HG02943 (cell line): ENCODE measurements at regions not wholly inside any gene's neighbourhood (a gene's known extent, or its start where the extent isn't known, plus 50 kb on each side); places are given as distances from the start of the nearest gene placed in this dataset.
"Not testable (repeated sequence)": the region's sequence is repeated elsewhere in the genome, so short reads cannot be mapped to it uniquely, and the experiment has no call there.

ENCODE experiments used
- ATAC-seq: cut with Tn5 transposase; IDR thresholded peaks from one replicate; pipeline ENCODE4 v1.9.1; 2021; ENCODE audit warnings: mild to moderate bottlenecking, low read depth, moderate library complexity; ENCODE audit not compliant: unreplicated experiment

DNA sequence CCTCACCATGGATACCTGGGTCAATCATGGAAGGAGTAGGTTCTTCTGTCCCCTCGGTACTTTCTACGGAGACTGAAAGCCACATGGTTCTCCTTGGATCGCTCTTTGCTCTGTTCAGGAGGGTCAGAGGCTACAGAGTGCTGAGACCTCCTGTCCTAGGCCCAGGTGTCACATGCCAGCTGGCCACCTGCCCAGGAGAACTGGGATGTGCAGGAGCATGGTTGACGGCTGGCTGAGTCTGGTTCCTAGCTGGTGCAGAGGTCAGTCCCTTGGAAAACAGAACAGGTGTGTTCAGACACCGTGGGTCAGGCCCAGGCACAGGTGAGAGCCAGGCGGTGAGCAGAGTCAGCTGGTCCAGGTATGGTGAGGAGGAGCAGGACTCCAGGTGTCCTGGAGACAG is 416.3 kb downstream of the IRX1 start:
- ATAC-seq: no peak

DNA sequence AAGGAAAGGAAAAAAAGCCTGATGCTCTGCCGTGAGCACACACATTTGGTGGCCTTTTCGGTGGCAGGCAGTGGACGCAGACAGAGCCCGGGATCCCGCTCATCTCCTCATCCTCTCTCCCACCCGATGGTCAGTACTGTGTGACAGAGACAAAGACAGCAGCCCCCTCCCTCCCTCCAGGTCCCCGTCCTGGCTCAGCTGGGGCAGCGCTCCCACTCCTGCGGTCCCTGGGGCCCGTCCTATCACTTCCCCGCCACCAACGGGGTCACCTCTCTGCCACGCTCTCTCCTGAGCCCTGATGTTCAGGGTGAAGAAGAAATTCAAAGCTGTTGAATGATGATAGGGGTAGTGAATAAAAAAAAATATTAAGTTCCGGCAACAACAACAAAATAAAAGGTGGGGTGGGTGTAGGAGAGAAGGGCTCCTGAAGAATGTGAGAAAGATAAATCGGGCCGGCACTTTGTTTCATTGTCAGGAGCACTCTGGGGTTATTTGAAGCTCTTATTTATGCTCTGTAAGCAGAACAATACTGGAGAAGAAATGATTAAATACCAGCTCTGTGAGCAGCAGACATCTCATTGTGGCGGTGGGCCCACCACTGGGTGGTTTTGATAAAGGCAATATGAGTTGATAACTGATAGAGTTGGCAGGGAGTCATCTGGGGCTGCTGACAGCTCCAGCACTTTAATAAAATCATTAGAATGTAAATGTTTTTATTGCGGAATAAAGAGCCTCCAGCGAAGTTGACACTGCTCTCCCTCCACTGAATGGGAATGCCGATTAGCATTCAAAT is 417.7 kb downstream of the IRX1 start:
- ATAC-seq: no peak

DNA sequence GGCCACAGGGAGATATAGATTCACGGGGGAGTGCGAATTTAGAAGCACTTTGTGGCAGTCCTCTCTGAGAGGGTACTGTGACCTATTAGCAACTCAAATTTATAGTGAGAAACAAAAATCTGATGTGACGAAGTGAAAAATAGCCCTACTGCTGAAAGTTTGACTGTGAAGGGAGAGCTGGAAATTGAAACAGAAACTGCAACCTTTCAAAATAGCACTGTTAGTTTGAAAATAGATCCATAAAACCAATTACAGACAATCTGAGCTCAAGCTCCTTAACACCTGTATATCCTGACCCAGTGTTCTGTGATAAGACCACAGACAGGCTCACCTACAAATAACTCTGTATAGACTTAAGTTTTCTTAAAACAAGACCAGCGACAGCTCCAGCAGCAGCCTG is 420.1 kb downstream of the IRX1 start:
- ATAC-seq: no peak

DNA sequence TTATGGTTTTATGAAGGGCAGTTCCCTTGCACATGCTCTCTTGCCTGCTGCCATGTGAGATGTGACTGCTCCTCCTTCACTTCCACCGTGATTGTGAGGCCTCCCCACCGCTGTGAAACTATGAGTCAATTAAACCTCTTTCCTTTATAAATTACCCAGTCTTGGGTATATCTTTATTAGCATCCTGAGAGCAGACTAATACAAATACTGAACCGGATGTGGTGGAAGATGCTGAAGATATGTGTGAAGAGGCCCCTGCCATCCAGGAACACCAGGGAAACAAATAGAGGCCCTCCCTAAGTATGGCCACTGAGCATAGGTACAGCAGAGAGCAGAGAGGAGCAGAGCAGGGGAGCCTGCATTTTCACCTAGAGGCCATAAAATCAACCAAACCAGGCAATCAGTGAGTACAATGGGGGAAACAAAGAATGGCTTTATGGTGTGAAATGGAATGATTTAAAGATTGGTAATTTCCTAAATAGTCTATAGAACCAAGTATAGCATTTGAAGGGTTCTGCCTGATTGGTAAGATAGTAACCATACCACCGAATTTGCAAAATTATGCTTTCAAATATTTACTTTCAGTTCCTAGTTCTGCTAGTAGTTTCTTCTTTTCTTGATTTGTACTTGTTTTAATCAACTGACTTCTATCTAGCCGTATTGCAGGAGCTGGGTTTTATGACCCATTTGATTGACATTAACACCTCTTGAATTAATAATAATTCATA is 421.6 kb downstream of the IRX1 start:
- no peak for ATAC-seq

DNA sequence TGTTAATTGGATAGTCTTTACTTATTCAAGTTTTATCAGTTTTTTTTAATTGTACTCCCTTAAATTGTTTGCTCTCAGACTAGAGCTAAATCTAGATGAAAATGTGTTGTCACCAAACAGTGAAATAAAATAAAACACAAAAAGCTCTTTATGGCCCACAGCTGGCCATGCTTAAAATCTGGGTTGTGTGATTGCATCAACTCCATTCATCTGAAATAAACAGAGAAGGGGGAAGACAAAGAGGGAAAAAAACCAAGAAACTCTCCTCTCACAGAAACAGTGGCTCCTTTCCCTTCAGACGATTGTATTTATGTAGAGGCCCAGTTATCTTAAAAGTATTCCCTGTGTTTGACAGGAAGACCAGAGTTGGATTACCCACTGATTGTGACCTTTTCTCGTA is 422.4 kb downstream of the IRX1 start:
- no peak for ATAC-seq

DNA sequence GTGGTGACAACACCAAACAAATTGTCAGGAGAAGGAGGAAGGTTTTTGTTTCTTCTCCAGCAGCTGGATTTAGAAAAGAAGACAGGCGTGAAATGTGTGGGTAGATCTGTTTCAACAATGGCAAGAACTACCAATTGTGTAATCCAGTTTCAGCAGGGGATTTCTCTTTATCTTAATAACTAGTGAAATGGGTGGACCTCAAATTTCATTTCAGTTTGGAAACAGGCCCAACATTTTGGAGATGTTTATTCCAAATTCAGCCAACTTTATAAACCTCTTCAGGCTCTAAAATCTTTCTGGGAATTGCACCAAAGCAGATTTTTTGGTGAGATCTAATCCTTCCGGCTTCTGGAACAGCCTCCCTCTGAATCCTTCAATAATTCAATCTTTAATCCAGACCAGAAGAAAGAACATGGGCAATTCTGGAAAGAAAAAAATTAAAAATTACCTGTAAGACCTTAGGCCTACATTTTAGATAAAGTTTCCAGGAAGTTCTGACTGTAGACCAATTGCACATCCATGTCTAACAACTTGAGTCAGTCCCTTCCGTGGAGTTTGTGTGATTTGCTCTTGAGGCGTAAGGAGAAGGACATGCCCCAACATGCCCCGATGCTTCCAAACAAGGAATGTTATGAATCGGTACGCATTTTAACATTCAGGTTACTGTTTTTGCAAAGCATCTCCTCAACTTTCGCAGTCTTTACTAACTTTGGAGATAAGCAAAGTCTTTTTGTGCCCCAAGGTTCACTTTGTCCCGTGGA is 423.6 kb downstream of the IRX1 start:
- no peak for ATAC-seq

DNA sequence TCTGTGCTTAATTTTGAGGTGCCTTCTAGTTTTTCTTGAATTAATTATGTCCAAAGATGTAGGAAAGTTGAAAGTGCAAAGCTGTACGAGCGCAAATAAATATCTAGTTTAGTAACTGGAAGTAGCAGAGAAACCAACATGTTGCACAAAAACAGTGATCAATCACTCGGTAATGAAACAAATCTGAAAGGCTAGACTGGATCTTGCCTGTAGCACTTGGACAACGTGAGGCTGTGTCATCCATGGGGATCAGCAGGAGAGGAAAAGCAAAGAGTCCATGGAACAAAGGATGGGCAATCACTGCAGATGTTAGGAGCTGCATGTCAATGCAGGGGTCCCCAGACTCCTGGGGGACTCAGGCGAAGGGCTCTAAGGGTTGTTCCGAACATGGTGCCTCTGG is 424.2 kb downstream of the IRX1 start:
- ATAC-seq: no peak

DNA sequence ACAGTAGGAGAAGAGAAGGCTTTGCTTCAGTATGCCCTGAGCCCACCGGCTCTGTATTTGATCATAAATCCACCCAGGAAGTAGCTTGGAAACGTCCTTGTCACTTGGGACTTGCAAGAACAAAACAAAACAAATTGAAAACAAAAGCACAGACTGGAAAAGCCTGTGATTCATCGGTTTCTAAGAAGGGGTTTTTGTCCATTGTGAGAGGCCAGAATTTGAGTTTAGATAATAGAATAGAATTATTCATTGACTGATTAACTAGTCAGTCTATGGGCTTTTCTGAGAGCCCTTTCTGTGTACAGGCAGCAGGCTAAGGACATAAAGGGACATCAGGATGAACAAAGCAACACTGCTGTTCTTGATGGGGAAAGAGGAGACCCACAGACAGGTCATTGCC is 424.8 kb downstream of the IRX1 start:
- no peak for ATAC-seq

DNA sequence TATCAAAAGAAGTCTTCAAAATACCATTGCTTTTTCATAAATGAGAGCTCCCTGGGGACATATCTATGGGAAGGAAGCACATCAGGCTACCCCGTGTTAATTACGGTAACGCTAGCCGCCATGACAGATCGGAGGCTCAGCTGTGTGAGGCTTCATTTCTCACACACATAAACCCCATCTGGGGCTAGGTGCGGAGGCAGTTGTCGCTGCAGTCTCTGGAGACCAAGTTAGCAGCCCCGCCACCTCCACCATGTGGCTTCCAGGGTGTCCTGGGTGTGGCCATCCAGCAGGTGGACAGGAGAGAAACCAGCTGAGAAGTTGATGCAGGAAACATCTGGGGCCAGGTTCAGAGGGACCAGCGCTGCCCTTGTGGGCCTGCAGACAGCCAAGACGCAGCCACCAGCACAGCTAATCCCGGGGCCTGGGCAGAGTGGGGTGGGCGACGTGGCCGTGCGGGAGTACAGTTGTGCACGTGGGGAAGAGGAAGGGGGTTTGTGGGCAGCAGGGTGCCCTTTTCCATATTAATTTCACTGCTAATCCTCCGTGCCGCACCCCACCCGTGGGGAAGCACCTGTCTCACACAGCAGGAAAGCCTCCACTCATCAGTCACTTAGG is 426.5 kb downstream of the IRX1 start:
- ATAC-seq: no peak

DNA sequence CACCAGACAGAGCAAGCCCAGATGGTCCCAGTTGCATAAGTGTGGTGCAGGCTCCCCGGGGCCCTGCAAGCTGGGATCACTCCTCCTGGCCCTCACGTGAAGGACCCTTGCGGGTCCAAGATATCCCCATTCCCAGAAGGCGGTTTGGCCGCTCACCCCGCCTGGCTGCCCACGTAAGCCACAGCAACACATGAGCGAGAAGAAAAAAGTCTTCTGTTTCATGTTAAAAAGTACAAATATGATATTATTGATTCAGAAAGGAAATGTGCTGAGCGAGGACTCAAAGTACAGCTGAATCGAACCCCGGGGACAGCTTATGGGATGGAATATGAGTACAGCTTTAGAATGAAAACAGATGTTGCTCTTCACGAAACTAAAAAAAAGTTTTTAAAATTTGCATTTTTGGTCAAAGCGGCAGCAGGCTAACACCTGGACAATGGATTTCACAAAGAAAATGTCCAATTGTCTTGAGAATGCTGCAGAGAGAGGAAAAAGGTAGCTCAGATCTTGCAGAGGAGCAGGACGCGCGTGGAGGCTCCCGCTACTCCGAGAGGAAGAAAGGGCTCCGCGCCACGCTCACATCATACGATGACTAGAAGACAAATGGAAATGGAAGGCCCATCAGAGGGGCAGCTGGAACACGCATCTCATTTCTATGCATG is 427.6 kb downstream of the IRX1 start:
- no peak for ATAC-seq

DNA sequence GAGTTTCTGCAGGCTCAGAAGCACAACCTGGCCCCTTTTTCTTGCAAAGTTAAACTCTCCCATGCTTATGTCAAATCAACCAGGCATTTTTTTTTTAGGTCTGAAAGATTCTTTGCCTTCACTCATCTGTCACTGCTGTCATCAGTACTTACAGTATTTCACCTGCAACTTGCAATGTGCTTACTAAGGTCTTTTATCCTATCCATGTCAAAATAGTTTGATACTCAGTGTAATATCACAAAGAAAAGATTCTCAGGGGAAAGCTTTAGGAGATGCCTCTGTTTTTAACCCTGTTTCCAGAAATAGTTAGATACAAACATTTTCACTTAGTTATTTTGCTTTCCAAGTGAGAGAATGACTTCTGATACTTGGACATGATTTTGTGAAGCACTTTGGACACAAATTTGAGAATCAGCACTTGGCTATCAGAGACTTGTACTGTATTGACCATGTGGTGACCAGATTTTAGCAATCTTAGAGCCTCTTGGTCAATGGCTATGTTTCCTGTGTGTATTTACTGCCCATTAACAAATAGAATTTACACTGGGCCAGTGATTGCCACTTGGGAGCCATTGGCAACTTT is 428.2 kb downstream of the IRX1 start:
- ATAC-seq: no peak

DNA sequence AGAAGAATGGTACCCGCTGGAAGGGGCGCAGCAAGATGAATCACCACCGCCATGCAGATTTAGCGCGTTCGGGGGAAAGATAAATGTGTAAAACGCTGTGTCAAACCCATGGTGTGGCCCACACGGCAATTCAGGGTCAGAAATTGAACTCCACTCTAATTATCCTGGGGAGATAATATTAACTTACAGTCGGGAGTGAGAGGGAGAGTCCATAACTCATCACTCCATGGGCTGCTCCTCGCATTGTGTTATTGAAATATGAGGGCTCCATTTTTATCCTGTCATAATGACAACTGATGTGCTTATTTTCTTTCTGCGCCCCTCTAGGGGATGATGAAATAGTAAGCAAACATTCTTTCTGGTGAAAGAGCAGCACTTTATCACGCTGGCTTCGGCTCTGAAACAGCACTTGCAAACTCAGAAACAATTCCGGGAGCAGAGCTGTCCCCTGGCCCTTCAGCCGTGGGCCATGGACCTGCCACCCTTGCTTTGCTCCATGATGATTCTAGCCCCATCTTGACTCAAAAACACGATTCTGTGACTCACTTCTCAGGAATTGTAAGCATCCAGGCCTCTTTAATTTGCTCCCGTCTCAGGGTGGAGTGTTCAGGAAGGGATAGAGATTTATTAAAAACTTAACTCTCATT is 431.6 kb downstream of the IRX1 start:
- ATAC-seq: no peak

DNA sequence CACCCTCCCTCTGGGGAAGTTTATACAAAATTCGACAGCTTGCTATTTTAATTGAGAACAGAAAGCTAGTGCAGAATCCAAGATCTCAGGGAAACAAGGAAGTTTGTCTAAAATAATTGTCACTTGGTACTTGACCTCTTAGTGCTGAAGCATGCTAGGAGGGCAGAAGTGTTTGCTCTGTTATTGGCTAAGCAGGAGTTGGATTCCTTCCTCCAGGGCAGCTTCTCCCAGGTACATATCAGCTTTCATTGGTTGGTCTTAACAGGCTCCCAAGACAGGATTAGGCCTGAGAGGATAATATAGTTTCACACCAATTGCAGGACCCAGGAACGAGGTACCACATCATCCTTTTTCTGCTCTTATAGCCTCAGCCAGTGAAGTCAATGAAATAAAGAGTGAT is 432.8 kb downstream of the IRX1 start:
- ATAC-seq: no peak

DNA sequence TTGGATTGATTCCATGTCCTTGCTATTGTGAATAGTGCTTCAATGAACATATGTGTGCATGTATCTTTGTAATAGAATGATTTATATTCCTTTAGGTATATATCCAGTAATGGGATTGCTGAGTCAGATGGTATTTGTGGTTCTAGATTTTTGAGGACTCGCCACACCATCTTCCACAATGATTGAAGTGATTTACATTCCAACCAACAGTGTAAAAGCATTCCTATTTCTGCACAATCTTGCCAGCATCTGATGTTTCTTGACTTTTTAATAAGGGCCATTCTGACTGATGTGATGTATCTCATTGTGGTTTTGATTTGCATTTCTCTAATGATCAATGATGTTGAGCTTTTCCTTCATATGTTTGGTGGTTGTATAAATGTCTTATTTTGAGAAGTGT is 437.9 kb downstream of the IRX1 start:
- not testable (repeated sequence) for ATAC-seq

DNA sequence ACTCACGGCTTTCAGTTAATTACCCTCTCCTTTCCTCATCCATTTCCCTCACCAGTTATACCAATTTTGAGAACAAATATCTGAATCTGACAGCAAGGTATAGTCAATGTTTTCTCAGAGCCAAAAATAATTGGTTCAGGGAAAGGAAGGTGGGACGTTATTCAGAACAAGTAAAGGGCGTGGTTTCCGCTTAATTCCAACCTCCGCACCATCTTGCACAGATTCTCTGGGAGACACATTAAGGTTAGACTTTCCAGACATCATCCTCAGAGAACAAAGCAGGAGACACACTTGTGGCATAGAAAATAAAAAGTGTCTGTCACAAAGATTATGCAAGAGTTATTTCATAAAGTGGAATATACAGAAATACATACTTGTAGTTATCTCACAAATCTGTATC is 441.2 kb downstream of the IRX1 start:
- ATAC-seq: no peak

DNA sequence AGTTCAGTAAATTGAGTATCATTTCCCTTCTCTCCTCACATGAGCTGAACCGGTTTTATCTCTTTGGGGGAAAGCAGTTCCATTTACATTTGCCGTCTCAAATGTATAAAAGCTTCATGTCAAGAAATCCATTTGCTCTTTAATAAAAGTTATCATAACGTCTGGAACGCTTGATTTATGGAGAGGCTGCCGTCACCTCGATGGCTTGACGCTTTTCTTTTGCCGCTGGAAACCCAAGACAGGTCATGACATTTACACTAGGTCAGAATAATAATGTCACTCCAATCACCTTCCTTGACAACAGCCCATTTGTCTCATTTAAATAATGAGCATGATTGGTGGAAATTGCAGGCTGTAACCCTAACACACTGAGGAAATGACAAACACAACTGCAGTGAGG is 443.4 kb downstream of the IRX1 start:
- no peak for ATAC-seq

DNA sequence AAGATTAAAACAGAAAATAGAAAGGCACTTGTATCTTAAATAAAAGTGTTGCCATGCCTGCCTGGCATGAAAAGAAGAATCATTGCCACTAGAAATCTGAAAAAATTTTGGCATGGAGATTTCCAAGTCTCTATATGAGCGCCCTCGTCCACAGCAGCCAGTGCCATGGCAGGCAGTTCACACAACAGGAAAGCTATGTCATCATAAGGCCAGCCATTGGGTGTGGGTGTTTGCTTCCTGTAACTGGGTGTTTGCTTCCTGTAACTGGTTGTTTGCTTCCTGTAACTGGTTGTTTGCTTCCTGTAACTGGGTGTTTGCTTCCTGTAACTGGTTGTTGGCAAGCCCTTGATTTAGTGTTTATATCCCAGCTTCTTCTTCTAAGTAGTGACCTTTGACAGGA is 446.7 kb downstream of the IRX1 start:
- no peak for ATAC-seq

DNA sequence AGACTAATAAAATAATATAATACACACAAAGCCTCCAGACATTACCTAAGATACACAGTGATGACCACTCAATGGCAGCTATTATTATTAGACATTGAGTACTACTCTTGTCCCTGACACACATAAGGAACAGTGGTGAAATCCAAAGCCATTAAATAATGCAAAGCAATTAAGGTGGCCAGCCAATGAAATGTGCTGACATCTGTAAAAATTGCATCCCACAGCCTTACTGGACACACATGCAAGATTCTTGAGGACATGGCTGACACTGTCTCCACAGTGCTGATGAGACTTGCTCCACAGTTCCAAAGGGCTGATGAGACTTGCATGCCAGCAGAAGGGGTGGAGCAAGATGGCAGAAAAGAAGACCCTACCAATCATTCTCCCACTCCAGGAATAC is 447.5 kb downstream of the IRX1 start:
- no peak for ATAC-seq

DNA sequence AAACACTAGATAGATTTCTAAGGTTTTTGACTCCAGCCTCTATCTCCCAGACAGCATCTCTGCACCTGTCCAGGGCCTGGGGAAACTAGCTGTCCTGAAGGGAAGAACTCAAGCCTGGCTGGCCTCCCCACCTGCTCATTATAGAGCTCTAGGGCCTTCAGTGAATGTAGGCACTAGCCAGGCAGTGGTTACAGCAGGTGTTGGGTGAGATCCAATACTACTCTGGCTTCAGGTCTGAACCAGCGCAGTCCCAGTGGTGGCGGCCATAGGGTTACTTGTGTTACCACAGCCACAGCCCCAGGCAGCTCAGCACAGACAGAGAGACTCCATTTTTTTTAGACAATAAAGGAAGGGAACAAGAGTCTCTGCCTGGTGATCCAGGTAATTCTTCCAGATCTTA is 449.2 kb downstream of the IRX1 start:
- ATAC-seq: no peak

DNA sequence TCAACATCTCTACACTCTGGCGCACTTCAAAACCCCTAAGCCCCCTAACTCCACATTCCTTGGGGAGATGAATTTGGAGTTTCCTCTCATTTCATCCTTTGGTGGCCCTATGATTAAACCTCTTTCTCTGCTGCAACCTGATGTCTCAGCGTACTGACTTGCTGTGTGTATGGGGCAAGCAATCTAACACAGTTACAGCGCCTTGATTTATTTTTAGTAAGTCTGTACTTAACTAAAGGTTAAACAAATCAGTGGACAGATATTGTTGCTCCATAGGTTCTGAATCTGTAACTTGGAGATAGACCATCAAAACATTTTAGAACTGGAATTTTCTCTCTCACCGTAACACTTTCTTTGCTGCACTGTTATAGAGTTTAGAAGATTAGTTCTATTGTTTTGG is 452.8 kb downstream of the IRX1 start:
- no peak for ATAC-seq
